Neural cell (in vitro differentiated cells): ENCODE measurements at regions not wholly inside any gene's neighbourhood (a gene's known extent, or its start where the extent isn't known, plus 50 kb on each side); places are given as distances from the start of the nearest gene placed in this dataset.

ENCODE experiments used
- H2AFZ ChIP-seq: fragments of 200-600, 300-800 bp; sonication (generic), shearing (Covaris generic); 2 replicates; pipeline ENCODE4 v1.6.0; 2014; ENCODE audit warnings: low read depth, mild to moderate bottlenecking, antibody characterized with exemption, low read length, moderate library complexity
- H3F3A ChIP-seq: fragments of 200-600 bp; shearing (Covaris generic); 2 replicates; pipeline ENCODE4 v1.6.1; 2016; ENCODE audit warnings: mild to moderate bottlenecking, moderate library complexity, mixed read lengths, antibody characterized with exemption, low read length; ENCODE audit not compliant: insufficient read depth, poor library complexity, severe bottlenecking
- H3K27ac ChIP-seq: fragments of 200-600, 300-800 bp; sonication (generic), shearing (Covaris generic); 2 replicates; pipeline ENCODE4 v1.5.1; 2014; ENCODE audit warnings: mild to moderate bottlenecking, low read length, moderate library complexity
- H3K27me3 ChIP-seq: fragments of 300-800, 200-600 bp; sonication (generic), shearing (Covaris generic); 2 replicates; pipeline ENCODE4 v1.6.0; 2014; ENCODE audit warnings: mild to moderate bottlenecking, low read depth, low read length, moderate library complexity; ENCODE audit not compliant: insufficient read depth
- H3K36me3 ChIP-seq: fragments of 300-800, 200-600 bp; sonication (generic), shearing (Covaris generic); 2 replicates; pipeline ENCODE4 v1.5.1; 2014; ENCODE audit warnings: mild to moderate bottlenecking, antibody characterized with exemption, low read length, moderate library complexity; ENCODE audit not compliant: insufficient read depth
- H3K4me2 ChIP-seq: fragments of 300-800, 200-600 bp; sonication (generic), shearing (Covaris generic); 2 replicates; pipeline ENCODE4 v1.6.0; 2014; ENCODE audit warnings: mild to moderate bottlenecking, low read length
- H3K4me3 ChIP-seq: fragments of 300-800, 200-600 bp; sonication (generic), shearing (Covaris generic); 2 replicates; pipeline ENCODE4 v1.5.1; 2014; ENCODE audit warnings: mild to moderate bottlenecking, low read length, moderate library complexity
- H3K79me2 ChIP-seq: fragments of 200-600 bp; shearing (Covaris generic); replicated peaks from 2 replicates; pipeline ENCODE4 v1.6.0; 2014; ENCODE audit warnings: mild to moderate bottlenecking, low read length, moderate library complexity; ENCODE audit not compliant: insufficient read depth
- H3K9ac ChIP-seq: fragments of 300-800, 200-600 bp; sonication (generic), shearing (Covaris generic); 2 replicates; pipeline ENCODE4 v1.6.1; 2016; ENCODE audit warnings: mild to moderate bottlenecking, low read length, mixed read lengths
- H3K9me2 ChIP-seq: fragments of 200-600 bp; shearing (Covaris generic); 2 replicates; pipeline ENCODE4 v1.6.1; 2016; ENCODE audit warnings: mild to moderate bottlenecking, low read length, mixed read lengths; ENCODE audit not compliant: insufficient read depth
- H3K9me3 ChIP-seq: fragments of 200-600, 300-800 bp; sonication (generic), shearing (Covaris generic); 2 replicates; pipeline ENCODE4 v1.6.1; 2016; ENCODE audit warnings: mild to moderate bottlenecking, mixed run types, low read length, moderate library complexity, mixed read lengths
- H4K20me1 ChIP-seq: fragments of 200-600 bp; shearing (Covaris generic); 2 replicates; pipeline ENCODE4 v1.6.1; 2016; ENCODE audit warnings: mild to moderate bottlenecking, mixed run types; ENCODE audit not compliant: insufficient read depth
- EP300 ChIP-seq: fragments of 450-650 bp; conservative IDR thresholded peaks from 2 replicates; pipeline ENCODE4 v1.6.1; 2014; ENCODE audit warnings: antibody characterized with exemption, mild to moderate bottlenecking, moderate library complexity; ENCODE audit not compliant: poor library complexity, severe bottlenecking
- EZH2 ChIP-seq: fragments of 200-600, 300-800 bp; shearing (Covaris generic), sonication (generic); IDR thresholded peaks from 2 replicates; pipeline ENCODE4 v1.6.1; 2014; ENCODE audit warnings: antibody characterized with exemption, low read length, borderline replicate concordance, mild to moderate bottlenecking; ENCODE audit not compliant: insufficient read depth, poor library complexity, severe bottlenecking
- MXI1 ChIP-seq: fragments of 450-650 bp; conservative IDR thresholded peaks from 2 replicates; pipeline ENCODE4 v1.6.1; 2014; ENCODE audit warnings: antibody characterized with exemption, mild to moderate bottlenecking; ENCODE audit not compliant: poor library complexity, severe bottlenecking
- POLR2AphosphoS5 ChIP-seq: IDR thresholded peaks from 2 replicates; pipeline ENCODE4 v1.6.1; 2012
- RAD21 ChIP-seq: fragments of 450-650 bp; conservative IDR thresholded peaks from 2 replicates; pipeline ENCODE4 v1.6.1; 2014; ENCODE audit warnings: antibody characterized with exemption, mild to moderate bottlenecking, moderate library complexity
- SMC3 ChIP-seq: fragments of 450-650 bp; conservative IDR thresholded peaks from 2 replicates; pipeline ENCODE4 v1.6.1; 2014; ENCODE audit warnings: antibody characterized with exemption, mild to moderate bottlenecking, moderate library complexity; ENCODE audit not compliant: poor library complexity
- TAF1 ChIP-seq: IDR thresholded peaks from 2 replicates; pipeline ENCODE4 v1.6.1; 2012; ENCODE audit warnings: low read depth
- TF ChIP-seq, protein P1 (sequence below): IDR thresholded peaks from 2 replicates; pipeline ENCODE4 v1.6.1; 2012; ENCODE audit warnings: borderline replicate concordance
- TF ChIP-seq, protein P2 (sequence below): fragments of 450-650 bp; IDR thresholded peaks from 2 replicates; pipeline ENCODE4 v1.5.1; 2014; ENCODE audit warnings: antibody characterized with exemption, mild to moderate bottlenecking, moderate library complexity; ENCODE audit not compliant: poor library complexity, severe bottlenecking

DNA sequence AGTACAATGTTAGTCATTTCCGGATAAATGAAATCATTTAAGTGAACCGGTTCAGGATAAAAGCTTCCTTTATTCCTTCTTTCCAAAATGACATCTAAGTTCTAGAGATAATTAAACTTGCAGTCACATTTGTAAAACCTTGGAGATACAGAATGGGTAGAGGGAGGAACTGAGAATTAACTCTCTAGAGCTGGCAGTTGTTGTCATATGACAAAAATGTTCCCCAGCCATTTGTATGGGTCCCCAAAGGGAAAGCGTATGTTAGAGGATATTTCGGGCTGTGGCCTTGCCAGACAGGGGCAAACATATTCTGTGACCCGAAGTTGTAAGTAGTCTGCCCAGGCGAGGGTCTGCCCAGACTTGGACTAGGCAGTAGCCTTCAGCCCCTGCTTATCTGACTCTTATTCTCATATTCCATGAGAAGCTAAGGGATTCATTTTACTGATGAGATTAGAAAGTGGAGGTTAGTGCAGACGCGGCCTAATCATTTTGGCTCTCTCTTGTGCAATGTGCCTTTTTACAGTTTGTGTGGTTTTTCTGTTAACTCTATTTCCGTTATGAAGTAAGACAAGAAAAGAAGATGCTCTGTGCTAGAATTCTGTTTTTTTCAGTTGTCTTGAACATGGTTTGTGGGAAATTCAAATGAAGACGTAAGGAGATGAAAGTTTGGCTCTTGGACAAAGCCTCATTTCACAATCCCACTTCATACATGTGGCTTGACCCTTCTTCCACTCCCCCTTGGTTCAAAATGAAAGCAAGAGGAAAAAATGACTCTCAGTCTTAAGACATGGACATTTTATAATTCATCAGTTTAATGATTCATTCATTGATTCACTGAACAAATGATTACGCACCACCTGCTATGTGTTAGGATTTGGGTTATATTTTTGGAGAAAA, 2394.2 kb upstream of the AGA start:
- TF ChIP-seq EZH2 (no peak), SMC3 (no peak), MXI1 (no peak), RAD21 (no peak), EP300 (no peak), POLR2AphosphoS5 (no peak), TAF1 (no peak)
- TF ChIP-seq, protein P1, sequence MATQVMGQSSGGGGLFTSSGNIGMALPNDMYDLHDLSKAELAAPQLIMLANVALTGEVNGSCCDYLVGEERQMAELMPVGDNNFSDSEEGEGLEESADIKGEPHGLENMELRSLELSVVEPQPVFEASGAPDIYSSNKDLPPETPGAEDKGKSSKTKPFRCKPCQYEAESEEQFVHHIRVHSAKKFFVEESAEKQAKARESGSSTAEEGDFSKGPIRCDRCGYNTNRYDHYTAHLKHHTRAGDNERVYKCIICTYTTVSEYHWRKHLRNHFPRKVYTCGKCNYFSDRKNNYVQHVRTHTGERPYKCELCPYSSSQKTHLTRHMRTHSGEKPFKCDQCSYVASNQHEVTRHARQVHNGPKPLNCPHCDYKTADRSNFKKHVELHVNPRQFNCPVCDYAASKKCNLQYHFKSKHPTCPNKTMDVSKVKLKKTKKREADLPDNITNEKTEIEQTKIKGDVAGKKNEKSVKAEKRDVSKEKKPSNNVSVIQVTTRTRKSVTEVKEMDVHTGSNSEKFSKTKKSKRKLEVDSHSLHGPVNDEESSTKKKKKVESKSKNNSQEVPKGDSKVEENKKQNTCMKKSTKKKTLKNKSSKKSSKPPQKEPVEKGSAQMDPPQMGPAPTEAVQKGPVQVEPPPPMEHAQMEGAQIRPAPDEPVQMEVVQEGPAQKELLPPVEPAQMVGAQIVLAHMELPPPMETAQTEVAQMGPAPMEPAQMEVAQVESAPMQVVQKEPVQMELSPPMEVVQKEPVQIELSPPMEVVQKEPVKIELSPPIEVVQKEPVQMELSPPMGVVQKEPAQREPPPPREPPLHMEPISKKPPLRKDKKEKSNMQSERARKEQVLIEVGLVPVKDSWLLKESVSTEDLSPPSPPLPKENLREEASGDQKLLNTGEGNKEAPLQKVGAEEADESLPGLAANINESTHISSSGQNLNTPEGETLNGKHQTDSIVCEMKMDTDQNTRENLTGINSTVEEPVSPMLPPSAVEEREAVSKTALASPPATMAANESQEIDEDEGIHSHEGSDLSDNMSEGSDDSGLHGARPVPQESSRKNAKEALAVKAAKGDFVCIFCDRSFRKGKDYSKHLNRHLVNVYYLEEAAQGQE, result no peak
- TF ChIP-seq, protein P2, sequence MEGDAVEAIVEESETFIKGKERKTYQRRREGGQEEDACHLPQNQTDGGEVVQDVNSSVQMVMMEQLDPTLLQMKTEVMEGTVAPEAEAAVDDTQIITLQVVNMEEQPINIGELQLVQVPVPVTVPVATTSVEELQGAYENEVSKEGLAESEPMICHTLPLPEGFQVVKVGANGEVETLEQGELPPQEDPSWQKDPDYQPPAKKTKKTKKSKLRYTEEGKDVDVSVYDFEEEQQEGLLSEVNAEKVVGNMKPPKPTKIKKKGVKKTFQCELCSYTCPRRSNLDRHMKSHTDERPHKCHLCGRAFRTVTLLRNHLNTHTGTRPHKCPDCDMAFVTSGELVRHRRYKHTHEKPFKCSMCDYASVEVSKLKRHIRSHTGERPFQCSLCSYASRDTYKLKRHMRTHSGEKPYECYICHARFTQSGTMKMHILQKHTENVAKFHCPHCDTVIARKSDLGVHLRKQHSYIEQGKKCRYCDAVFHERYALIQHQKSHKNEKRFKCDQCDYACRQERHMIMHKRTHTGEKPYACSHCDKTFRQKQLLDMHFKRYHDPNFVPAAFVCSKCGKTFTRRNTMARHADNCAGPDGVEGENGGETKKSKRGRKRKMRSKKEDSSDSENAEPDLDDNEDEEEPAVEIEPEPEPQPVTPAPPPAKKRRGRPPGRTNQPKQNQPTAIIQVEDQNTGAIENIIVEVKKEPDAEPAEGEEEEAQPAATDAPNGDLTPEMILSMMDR, result no peak
- Histone ChIP-seq H3K4me2 (no peak overlapping the region), H3K9me2 (no peaks in the 10 kb centered on the region), H4K20me1 (no peaks in the 10 kb centered on the region), H3K27me3 (no peaks in the 10 kb centered on the region), H3K9ac (no peak overlapping the region), H2AFZ (no peak overlapping the region), H3K27ac (no peak overlapping the region), H3F3A (no peaks in the 10 kb centered on the region), H3K79me2 (no peaks in the 10 kb centered on the region), H3K9me3 (no peaks in the 10 kb centered on the region), H3K36me3 (no peaks in the 10 kb centered on the region), H3K4me3 (no peak overlapping the region)

DNA sequence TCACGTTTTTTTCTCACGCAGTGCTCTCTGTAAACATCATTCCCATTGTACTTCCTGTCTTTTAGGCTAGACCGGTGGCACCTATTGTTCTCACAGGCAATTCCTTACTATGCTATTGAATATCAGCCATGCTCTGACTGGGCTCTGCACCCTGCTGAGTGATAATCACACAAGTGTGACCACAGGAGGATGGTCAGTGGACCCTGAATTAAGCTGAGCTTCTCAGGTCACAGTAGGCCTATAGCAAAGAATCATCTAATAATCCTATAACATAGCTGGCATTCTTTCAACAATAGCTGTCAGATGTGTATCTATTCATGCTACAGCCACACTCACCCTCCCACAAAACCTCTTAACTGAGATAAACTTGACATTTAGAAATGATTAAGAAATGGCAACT, 2399.8 kb upstream of the TENM3 start:
- no peak overlapping the region for H3K4me3 ChIP-seq
- no peaks in the 10 kb centered on the region for H3K79me2 ChIP-seq
- H3F3A ChIP-seq, result no peaks in the 10 kb centered on the region
- H2AFZ ChIP-seq, result no peak overlapping the region
- H3K4me2 ChIP-seq, result no peak overlapping the region
- H3K27ac ChIP-seq, result no peak overlapping the region
- no peaks in the 10 kb centered on the region for H3K9me2 ChIP-seq
- H3K36me3 ChIP-seq, result no peaks in the 10 kb centered on the region
- TF ChIP-seq, protein P1, result no peak
- TF ChIP-seq TAF1 (no peak), MXI1 (no peak), EZH2 (no peak), SMC3 (no peak), EP300 (no peak)
- H3K9ac ChIP-seq, result no peak overlapping the region
- no peaks in the 10 kb centered on the region for H3K9me3 ChIP-seq
- no peaks in the 10 kb centered on the region for H4K20me1 ChIP-seq
- H3K27me3 ChIP-seq, result no peaks in the 10 kb centered on the region
